Suprapubic skin (tissue), 4 donors: ENCODE measurements at regions not wholly inside any gene's neighbourhood (a gene's known extent, or its start where the extent isn't known, plus 50 kb on each side); places are given as distances from the start of the nearest gene placed in this dataset.

Source experiments
- DNase-seq, 2 donors: peaks; one replicate each; pipeline ENCODE4 v3.0.0-alpha.2; 2019; ENCODE audit warnings: low spot score in 2 of 2
- H3K27ac ChIP-seq: fragments of 200-600 bp; sonication (generic); one replicate; pipeline ENCODE4 v1.5.1; 2019
- H3K27me3 ChIP-seq: fragments of 200-600 bp; sonication (generic); one replicate; pipeline ENCODE4 v1.5.1; 2019
- H3K36me3 ChIP-seq: fragments of 200-600 bp; sonication (generic); one replicate; pipeline ENCODE4 v1.5.1; 2019
- H3K4me1 ChIP-seq: fragments of 200-600 bp; sonication (generic); one replicate; pipeline ENCODE4 v1.5.1; 2019
- H3K4me3 ChIP-seq: fragments of 200-600 bp; sonication (generic); one replicate; pipeline ENCODE4 v1.5.1; 2019; ENCODE audit warnings: mild to moderate bottlenecking
- H3K9me3 ChIP-seq: fragments of 200-600 bp; sonication (generic); one replicate; pipeline ENCODE4 v1.5.1; 2019
- CTCF ChIP-seq, 2 donors: fragments of 200-600 bp in 1 of 2; fragments of 450-650 bp in 1 of 2; sonication (generic) in 1 of 2; IDR thresholded peaks; one replicate each; pipeline ENCODE4 v1.5.1; 2016 to 2019; ENCODE audit warnings: antibody characterized with exemption in 2 of 2, mild to moderate bottlenecking in 1 of 2, moderate library complexity in 1 of 2
- EP300 ChIP-seq: sonication (generic); formaldehyde crosslinking; IDR thresholded peaks from one replicate; pipeline ENCODE4 v1.6.1; 2017; ENCODE audit warnings: antibody characterized with exemption
- POLR2A ChIP-seq, 2 donors: fragments of 450-650 bp; IDR thresholded peaks; one replicate each; pipeline ENCODE4 v1.6.1; 2017; ENCODE audit warnings: antibody characterized with exemption in 2 of 2, mild to moderate bottlenecking in 2 of 2, moderate library complexity in 2 of 2
- POLR2AphosphoS5 ChIP-seq, 3 donors: sonication (generic); formaldehyde crosslinking; IDR thresholded peaks; one replicate each; pipeline ENCODE4 v1.6.1; 2017; ENCODE audit warnings: antibody characterized with exemption in 3 of 3
- WGBS: methylation state at CpG from one replicate; pipeline ENCODE4 v1.1.5; 2018; 5-methylcytosine and 5-hydroxymethylcytosine counted together

GRCh38 chr18:27235218-27235870 lies 50.2 kb upstream of the CHST9 start:
- TF ChIP-seq POLR2AphosphoS5 (IDR thresholded peaks at IDR 0.05) (no peak), POLR2A (IDR thresholded peaks at IDR 0.05) (no peak), CTCF (IDR thresholded peaks at IDR 0.05) (no peak), EP300 (no peak)
- no peak for DNase-seq
- no peaks in the 10 kb centered on the region for H3K27me3 ChIP-seq
- H3K4me3 ChIP-seq: no peak overlapping the region
- H3K9me3 ChIP-seq: no peaks in the 10 kb centered on the region
- no peak overlapping the region for H3K27ac ChIP-seq
- H3K4me1 ChIP-seq: no peaks in the 10 kb centered on the region
- no peaks in the 10 kb centered on the region for H3K36me3 ChIP-seq
- WGBS: 81% methylated on average over 4 of the region's 4 CpGs
